Activated CD8-positive, alpha-beta memory T cell treated with anti-CD3 and anti-CD28 coated beads for 36 hours (primary cell): ENCODE measurements at regions not wholly inside any gene's neighbourhood (a gene's known extent, or its start where the extent isn't known, plus 50 kb on each side); places are given as distances from the start of the nearest gene placed in this dataset.

Experiments
- CTCF ChIA-PET: fragments of 350-600 bp; sonication (Branson Sonifier 250); formaldehyde crosslinking; loops from one replicate; lab custom pipeline; 2021; ENCODE audit warnings: antibody characterized with exemption; lab: Charles Lee
- POLR2A ChIA-PET: fragments of 350-600 bp; sonication (Branson Sonifier 250); formaldehyde crosslinking; loops from one replicate; lab custom pipeline; 2021; ENCODE audit warnings: antibody characterized with exemption; lab: Charles Lee

DNA sequence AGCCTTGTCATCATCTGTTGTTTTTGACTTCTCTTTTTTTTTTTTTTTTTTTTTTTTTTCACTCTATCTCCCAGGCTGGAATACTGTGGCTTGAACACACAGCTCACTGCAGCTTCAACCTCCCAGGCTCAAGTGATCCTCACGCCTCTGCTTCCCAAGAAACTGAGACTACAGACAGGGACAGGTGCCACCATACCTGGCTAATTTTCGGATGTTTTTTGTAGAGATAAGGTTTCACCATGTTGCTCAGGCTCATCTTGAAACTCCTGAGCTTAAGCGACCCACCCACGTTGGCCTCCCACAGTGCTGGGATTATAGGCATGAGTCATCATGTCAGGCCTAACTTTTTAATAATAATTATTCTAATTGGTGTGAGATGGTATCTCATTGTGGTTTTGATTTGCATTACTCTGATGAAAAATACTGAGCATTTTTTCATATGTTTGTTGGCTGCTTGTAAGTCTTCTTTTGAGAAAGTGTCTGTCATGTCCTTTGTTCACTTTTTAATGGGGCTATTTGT, 51.3 kb upstream of the OR9G4 start:
- CTCF ChIA-PET = no interaction called here

More for the DNA sequence above, 51.3 kb upstream of the OR9G4 start:
- POLR2A ChIA-PET = no interaction called here
